Forelimb muscle (tissue), 1 donor: ENCODE measurements at regions not wholly inside any gene's neighbourhood (a gene's known extent, or its start where the extent isn't known, plus 50 kb on each side); places are given as distances from the start of the nearest gene placed in this dataset.
"Not testable (repeated sequence)": the region's sequence is repeated elsewhere in the genome, so short reads cannot be mapped to it uniquely, and the experiment has no call there.

ENCODE experiments used
- DNase-seq: peaks from one replicate; pipeline ENCODE4 v3.0.0-alpha.2; 2013; ENCODE audit warnings: low read depth

DNA sequence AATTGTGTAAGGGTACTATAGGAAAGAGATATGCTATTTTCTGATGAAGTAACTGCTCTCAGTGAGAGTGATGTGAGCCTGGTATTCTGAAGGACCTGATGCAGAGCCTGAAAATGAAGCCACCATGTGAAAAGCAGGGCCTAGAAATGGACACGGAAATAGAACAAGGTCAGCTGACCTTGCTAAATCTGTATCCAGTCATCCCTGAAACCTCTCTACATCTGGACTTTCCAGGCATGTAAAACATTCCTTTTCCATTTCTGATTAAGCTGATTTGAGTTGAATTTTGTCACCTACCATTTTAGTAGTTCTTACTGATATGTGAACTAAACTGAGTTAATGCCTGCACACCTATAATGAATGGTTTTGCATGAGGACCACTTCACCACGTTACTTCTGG is 72.4 kb upstream of the NEIL3 start:
- no peak for DNase-seq

DNA sequence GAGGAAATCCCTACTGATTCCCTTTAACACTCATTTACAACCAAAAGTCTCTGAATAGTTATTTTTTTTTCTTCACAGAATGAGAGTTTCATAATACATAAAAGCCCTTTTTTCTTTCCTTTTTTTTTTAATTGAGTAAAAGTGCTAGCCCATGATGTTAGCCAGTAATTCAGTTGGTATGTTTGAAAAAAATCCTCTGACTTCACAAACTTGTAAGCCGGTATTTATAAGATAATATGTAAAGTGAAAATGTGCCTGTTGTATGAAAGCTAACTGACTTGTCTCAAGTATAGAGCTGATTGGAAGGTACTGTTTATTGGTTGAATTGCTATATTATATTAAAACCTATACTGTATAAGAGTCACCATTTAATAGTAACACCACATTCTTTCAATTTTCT is 70.2 kb upstream of the NEIL3 start:
- DNase-seq = no peak

DNA sequence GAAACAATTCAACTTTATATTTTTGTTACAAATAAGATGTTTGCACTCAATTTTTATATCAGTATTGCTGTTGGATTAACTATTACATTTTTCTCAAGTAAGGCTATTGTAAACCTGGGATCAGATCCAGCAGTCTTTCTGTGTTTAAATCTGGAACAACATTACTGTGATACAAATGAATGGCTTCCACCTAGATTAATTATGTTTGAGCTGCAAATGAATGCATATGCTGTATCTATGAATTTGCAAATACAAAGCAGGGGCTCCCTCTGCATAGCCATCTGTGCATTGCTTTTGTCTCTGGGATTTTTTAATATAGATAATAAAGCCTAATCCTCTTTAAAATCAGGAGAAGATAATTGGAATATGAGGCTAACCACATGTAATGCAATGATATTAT is 69.8 kb upstream of the NEIL3 start:
- DNase-seq = no peak

DNA sequence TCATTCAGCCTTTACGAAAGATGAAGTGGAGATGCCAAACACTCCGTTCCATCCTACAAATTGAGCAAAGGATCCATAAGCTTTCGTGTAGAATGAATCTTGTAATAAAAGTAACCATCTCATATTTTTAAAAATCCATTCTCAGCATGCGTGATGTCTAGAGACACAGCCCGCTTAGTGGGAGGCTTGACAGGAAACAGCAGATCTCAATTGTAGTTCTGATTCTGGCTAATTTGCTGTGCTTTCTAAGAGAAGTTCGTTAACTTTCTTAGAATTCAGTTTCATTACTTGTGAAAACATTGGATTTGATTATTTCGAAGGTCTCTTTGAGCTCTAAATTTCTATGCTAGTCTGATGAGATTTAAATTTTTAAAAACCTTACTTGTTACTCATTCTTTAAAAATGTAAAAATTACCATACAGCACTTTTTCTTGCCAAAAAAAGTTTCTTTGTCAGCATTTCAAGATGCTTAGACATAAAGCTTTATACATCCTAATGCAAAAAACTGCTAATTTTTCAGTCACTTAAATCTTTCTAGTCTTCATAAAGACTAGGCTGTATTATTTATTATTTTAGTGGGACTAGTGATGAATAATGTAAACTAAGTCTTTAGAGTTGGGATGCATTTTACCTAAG is 66.9 kb upstream of the NEIL3 start:
- no peak for DNase-seq

DNA sequence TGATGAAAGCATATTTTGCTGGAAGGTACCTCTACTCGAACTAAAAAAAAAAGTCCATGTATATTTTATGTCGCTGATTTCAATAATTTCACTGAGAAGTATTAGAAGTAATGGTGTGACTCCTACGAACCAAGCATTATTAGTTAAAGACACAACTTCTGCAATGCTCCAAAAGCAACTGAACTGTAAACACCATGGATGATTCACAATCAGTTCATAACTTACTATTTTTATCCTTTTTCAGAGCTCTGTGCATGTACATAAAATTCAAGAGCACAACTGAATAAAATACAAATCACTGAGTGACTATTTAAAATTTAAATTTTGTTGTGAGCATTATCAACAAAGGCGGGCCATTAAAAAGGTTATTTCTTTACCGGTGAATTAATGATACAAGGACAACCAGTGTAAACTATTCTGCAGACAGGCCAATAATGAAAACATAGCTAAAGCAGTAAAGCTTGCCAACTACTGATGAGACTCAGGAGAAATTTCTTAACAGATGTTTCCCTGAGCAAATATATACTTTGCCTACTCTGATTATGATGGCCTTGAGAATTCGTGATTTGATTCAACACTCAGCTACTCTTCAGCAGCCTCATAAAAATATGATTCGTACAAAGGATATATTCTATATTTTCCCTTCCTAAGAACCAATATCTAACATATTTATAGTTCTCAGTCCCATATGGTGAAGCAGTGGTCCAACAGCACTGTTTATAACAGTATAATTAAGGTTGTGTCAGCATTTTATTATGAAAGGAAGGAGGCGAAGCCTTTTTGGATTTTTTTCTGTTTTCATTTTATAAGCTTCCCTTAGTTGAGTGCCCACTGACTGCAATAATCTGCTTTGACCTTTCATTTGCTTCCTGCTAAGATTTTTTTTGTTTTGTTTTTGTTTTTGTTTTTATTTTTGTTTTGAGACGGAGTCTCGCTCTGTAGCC is 62.8 kb upstream of the NEIL3 start:
- no peak for DNase-seq

DNA sequence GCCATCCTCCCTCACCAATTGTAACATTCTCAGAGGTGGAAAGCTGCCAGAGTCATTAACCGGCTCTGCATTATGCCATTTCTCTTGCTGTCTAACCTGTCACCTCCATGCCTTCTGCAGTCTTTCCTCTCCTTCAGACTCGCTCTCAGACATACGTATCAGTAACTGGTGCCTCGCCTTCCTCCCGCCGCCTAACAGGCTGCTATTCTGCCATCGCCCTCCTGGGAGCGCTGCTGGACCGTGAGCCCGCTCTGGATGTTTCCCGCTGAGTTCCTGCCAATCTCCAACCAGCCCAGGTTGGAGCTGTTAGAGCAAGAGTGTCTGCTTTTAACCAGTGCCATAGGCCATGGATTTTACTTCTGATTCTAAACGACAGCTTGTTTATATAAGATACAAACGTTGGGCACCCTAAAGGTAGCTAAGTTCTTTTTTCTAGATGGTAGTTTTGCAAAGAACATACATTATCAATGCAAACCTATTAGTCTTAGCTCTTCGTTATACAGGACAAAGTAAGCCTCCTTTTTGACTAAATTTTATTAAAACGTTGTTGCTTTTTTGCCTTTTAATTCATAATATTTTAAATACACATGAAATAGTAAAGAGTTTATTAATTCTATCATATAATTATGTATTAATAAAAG is 59.5 kb upstream of the NEIL3 start:
- DNase-seq = no peak

DNA sequence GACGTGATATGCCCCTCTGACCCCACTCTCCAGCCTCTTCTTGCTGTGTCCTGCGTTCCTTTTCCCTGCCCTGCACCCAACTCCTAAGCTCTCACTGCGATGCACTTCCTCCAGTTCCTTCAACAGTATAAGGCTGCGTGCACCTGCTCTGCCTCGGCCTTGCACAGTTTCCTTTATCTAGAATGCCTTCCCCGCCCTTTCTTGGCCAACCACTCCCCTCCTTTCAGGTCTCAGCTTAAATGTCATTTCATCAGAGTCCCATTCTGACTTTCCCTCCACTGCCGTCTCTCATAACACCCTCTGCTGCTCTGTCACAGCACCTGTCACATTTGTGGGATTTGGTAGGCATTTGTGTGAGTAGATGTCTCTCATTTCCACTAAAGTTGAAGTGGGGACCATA is 58.4 kb upstream of the NEIL3 start:
- no peak for DNase-seq

DNA sequence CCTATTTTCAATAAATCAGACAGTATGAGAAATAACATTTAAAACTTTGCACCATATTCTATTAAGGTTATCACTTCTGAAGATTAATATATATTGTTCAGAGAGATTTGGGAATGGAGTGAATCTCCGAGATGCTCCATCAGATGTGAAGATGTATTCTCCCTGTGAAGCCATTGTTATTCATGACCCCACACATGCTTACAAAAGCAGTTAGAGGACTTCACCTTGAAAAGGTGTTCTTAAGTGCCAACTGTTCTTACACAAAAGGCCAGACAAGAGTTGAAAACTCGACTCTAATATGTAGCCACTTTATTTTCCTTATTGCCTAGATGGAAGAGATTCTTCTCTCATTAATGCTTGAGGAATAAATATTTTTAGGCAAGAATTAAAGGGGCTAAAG is 54.3 kb upstream of the NEIL3 start:
- no peak for DNase-seq

DNA sequence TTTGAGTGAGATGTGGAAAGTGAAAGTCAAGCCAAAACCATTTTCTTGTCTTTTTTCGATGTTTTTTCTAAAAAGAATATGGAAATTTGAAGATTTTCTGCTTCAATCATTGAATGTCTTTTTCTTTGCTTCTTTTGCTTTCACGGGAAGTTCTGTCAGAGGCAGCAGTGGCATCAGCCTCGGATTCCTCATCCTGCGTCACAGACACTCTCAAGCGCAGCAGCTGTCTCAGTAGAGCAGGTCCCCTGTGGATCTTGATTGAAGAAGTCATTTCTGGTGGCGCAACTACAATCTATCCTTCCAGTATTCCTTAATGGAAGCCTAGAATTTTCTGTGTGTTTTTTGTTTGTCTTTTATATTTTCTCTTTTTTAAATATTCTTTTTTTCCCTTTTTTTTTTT is 52.7 kb upstream of the NEIL3 start:
- DNase-seq = no peak

DNA sequence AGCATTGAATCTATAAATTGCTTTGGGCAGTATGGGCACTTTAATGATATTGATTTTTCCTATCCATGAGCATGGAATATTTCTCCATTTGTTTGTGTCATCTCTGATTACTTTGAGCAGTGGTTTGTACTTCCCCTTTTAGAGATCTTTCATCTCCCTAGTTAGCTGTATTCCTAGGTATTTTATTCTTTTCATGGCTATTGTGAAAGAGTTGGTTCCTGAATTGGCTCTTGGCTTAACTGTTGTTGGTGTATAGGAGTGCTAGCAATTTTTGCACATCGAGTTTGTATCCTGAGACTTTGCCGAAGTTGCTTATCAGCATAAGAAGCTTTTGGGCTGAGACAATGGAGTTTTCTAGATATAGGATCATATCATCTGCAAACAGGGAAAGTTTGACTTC is 50.2 kb upstream of the NEIL3 start:
- not testable (repeated sequence) for DNase-seq
